Right lobe of liver (tissue), 4 donors: ENCODE measurements at regions not wholly inside any gene's neighbourhood (a gene's known extent, or its start where the extent isn't known, plus 50 kb on each side); places are given as distances from the start of the nearest gene placed in this dataset.

ENCODE experiments used
- POLR2A ChIP-seq: fragments of 450-650 bp; IDR thresholded peaks from one replicate; pipeline ENCODE4 v1.6.1; 2017; ENCODE audit warnings: antibody characterized with exemption, mild to moderate bottlenecking
- TF ChIP-seq, protein P1 (sequence below), 4 donors: fragments of 200-600 bp in 3 of 4; fragments of 450-650 bp in 1 of 4; IDR thresholded peaks; one replicate each; pipeline versions ENCODE4 v1.5.1 to v1.8.0; 2016 to 2022; ENCODE audit warnings: antibody characterized with exemption in 4 of 4, mild to moderate bottlenecking in 2 of 4
- donor health status: DM: no; HTN: no; CAD: no.
- donor health status: DM: no; HTN: no; CAD: no.
- donor health status: DM: no; HTN: yes; CAD: no.

DNA sequence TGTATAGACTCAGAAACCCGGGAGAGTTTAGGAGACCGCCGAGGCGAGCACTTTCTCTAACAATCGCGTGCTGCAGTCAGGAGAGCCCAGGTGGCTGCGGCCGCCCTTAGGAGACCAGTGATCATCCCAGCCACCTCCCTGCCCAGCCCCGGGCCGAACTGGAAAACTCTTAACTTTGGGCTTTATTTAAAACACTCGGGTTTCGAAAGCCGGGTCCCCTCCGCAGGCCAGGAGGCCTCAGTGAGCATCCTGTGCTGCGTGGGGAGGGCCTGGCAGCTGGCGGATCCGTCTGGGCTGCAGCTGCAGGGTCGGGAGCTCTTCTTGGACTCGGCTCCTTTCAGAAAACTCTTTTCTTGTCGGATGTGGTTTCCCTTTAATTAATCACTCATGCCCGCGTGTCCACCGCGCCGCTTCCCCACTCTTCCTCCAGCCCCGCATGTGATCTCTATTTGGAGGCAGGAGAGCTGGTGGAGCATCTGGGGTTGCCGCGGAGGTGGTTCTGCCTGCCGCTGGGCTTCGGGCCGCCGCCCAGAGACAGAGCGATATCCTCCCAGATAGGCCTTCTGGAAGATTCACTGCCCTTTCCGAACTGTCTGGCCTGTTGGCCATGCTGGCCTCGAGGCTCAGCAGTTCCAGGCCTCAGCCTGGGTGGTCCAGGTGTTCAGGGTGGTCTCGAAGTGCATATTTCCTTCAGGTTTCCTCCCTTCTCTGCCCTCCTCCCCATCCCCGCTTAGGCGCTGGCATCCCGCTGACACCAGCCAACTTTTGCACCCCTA, 59.5 kb downstream of the TMEM174 start:
- TF ChIP-seq, protein P1, sequence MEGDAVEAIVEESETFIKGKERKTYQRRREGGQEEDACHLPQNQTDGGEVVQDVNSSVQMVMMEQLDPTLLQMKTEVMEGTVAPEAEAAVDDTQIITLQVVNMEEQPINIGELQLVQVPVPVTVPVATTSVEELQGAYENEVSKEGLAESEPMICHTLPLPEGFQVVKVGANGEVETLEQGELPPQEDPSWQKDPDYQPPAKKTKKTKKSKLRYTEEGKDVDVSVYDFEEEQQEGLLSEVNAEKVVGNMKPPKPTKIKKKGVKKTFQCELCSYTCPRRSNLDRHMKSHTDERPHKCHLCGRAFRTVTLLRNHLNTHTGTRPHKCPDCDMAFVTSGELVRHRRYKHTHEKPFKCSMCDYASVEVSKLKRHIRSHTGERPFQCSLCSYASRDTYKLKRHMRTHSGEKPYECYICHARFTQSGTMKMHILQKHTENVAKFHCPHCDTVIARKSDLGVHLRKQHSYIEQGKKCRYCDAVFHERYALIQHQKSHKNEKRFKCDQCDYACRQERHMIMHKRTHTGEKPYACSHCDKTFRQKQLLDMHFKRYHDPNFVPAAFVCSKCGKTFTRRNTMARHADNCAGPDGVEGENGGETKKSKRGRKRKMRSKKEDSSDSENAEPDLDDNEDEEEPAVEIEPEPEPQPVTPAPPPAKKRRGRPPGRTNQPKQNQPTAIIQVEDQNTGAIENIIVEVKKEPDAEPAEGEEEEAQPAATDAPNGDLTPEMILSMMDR (IDR thresholded peaks at IDR 0.05) = no peak
- TF ChIP-seq POLR2A = no peak
